ENCODE measurements at regions not wholly inside any gene's neighbourhood (a gene's known extent, or its start where the extent isn't known, plus 50 kb on each side); places are given as distances from the start of the nearest gene placed in this dataset.
"Not testable (repeated sequence)": the region's sequence is repeated elsewhere in the genome, so short reads cannot be mapped to it uniquely, and the experiment has no call there.

- TF ChIP-seq Cebpa-rat (IDR thresholded peaks at IDR 0.05), result no peak
- Histone ChIP-seq H3K4me1 (peaks cover 0 to under 1% (median 0%) of the 10 kb centered on the region in 10 experiments; a peak in 3 of 20 replicates), H3K36me3 (no peaks in the 10 kb centered on the region), H3K9ac (no peak overlapping the region), H3K27me3 (no peaks in the 10 kb centered on the region), H3K4me3 (no peak overlapping the region), H3K27ac (no peak overlapping the region), H4K20me1 (no peaks in the 10 kb centered on the region), H3K4me2 (no peak overlapping the region), H3K9me3 (replicated peaks in 1 of 11) (no peaks in the 10 kb centered on the region)
Measured at GRCh38 chr7:12488341-12488740, 82.2 kb upstream of the SCIN start.

GRCh38 chr7:12490107-12490688, 80.3 kb upstream of the SCIN start:
- Histone ChIP-seq H4K20me1 (no peaks in the 10 kb centered on the region), H3K4me3 (no peak overlapping the region), H3K4me1 (peaks cover 0 to 10% (median 0%) of the 10 kb centered on the region in 10 experiments; a peak in 4 of 20 replicates), H3K9me3 (replicated peaks in 1 of 11) (no peaks in the 10 kb centered on the region), H3K27me3 (no peaks in the 10 kb centered on the region), H3K4me2 (no peak overlapping the region), H3K36me3 (no peaks in the 10 kb centered on the region), H3K27ac (no peak overlapping the region), H3K9ac (no peak overlapping the region)
- TF ChIP-seq Cebpa-rat (IDR thresholded peaks at IDR 0.05), result no peak

- H3K4me2 ChIP-seq, result no peak overlapping the region
- peaks cover 0 to 10% (median 0%) of the 10 kb centered on the region in 10 experiments; a peak in 4 of 20 replicates for H3K4me1 ChIP-seq
- no peak overlapping the region for H3K4me3 ChIP-seq
- H3K9ac ChIP-seq, result no peak overlapping the region
- no peaks in the 10 kb centered on the region for H3K9me3 ChIP-seq (replicated peaks in 1 of 11)
- no peaks in the 10 kb centered on the region for H3K27me3 ChIP-seq
- H3K27ac ChIP-seq, result no peak overlapping the region
- no peaks in the 10 kb centered on the region for H4K20me1 ChIP-seq
- H3K36me3 ChIP-seq, result no peaks in the 10 kb centered on the region
- TF ChIP-seq Cebpa-rat (IDR thresholded peaks at IDR 0.05), result no peak
Measured at GRCh38 chr7:12490940-12491339, 79.6 kb upstream of the SCIN start.

GRCh38 chr7:12491526-12491925, 79.0 kb upstream of the SCIN start:
- Histone ChIP-seq H3K27ac (no peak overlapping the region), H3K27me3 (no peaks in the 10 kb centered on the region), H3K9ac (no peak overlapping the region), H3K4me2 (no peak overlapping the region), H3K36me3 (no peaks in the 10 kb centered on the region), H3K4me1 (peaks cover 0 to 10% (median 0%) of the 10 kb centered on the region in 10 experiments; a peak in 4 of 20 replicates), H3K4me3 (no peak overlapping the region), H4K20me1 (no peaks in the 10 kb centered on the region), H3K9me3 (replicated peaks in 1 of 11) (no peaks in the 10 kb centered on the region)
- no peak for TF ChIP-seq Cebpa-rat (IDR thresholded peaks at IDR 0.05)

GRCh38 chr7:12493407-12493806, 77.1 kb upstream of the SCIN start:
- Histone ChIP-seq H3K4me1 (peaks cover 0 to 10% (median 0%) of the 10 kb centered on the region in 10 experiments; a peak in 4 of 20 replicates), H4K20me1 (no peaks in the 10 kb centered on the region), H3K36me3 (no peaks in the 10 kb centered on the region), H3K27ac (no peak overlapping the region), H3K9me3 (replicated peaks in 1 of 11) (no peaks in the 10 kb centered on the region), H3K9ac (no peak overlapping the region), H3K4me2 (no peak overlapping the region; a peak in 2 of 22 replicates), H3K4me3 (no peak overlapping the region), H3K27me3 (no peaks in the 10 kb centered on the region)
- TF ChIP-seq Cebpa-rat (IDR thresholded peaks at IDR 0.05), result no peak

- H3K9ac ChIP-seq, result no peak overlapping the region
- H3K4me3 ChIP-seq, result no peak overlapping the region
- no peaks in the 10 kb centered on the region for H4K20me1 ChIP-seq
- H3K27ac ChIP-seq, result no peak overlapping the region
- no peaks in the 10 kb centered on the region for H3K36me3 ChIP-seq
- no peaks in the 10 kb centered on the region for H3K27me3 ChIP-seq
- H3K9me3 ChIP-seq (replicated peaks in 1 of 11), result no peaks in the 10 kb centered on the region
- H3K4me2 ChIP-seq, result peak overlapping the region in 2 of 11 experiments; percentile 18 to 40; a peak in 3 of 22 replicates
- H3K4me1 ChIP-seq, result peaks cover 0 to 10% (median 0%) of the 10 kb centered on the region in 10 experiments; a peak in 4 of 20 replicates
- TF ChIP-seq Cebpa-rat (IDR thresholded peaks at IDR 0.05), result no peak
Measured at GRCh38 chr7:12493863-12494686, 76.4 kb upstream of the SCIN start.

GRCh38 chr7:12494687-12495024, 75.9 kb upstream of the SCIN start:
- Histone ChIP-seq H3K27me3 (no peaks in the 10 kb centered on the region), H3K9me3 (replicated peaks in 1 of 11) (no peaks in the 10 kb centered on the region), H3K27ac (no peak overlapping the region), H3K4me2 (no peak overlapping the region), H3K4me3 (no peak overlapping the region), H3K36me3 (no peaks in the 10 kb centered on the region), H3K9ac (no peak overlapping the region), H4K20me1 (no peaks in the 10 kb centered on the region), H3K4me1 (peaks cover 0 to 10% (median 0%) of the 10 kb centered on the region in 10 experiments; a peak in 4 of 20 replicates)
- TF ChIP-seq Cebpa-rat (IDR thresholded peaks at IDR 0.05), result no peak

GRCh38 chr7:12496901-12497674, 73.4 kb upstream of the SCIN start:
- H3K4me1 ChIP-seq, result peaks cover 0 to 10% (median 0%) of the 10 kb centered on the region in 10 experiments; a peak in 4 of 20 replicates
- H3K9me3 ChIP-seq (replicated peaks in 1 of 11); H3K4me3 ChIP-seq; H3K4me2 ChIP-seq; H3K27ac ChIP-seq; H4K20me1 ChIP-seq; H3K9ac ChIP-seq; H3K36me3 ChIP-seq; H3K27me3 ChIP-seq: not testable (repeated sequence)

- no peaks in the 10 kb centered on the region for H3K36me3 ChIP-seq
- no peaks in the 10 kb centered on the region for H3K9me3 ChIP-seq (replicated peaks in 1 of 11)
- no peak for TF ChIP-seq Cebpa-rat (IDR thresholded peaks at IDR 0.05)
- H3K4me3 ChIP-seq, result no peak overlapping the region
- H3K4me1 ChIP-seq, result no peaks in the 10 kb centered on the region
- no peaks in the 10 kb centered on the region for H4K20me1 ChIP-seq
- H3K4me2 ChIP-seq, result no peak overlapping the region
- no peaks in the 10 kb centered on the region for H3K27me3 ChIP-seq
- H3K9ac ChIP-seq, result no peak overlapping the region
- no peak overlapping the region for H3K27ac ChIP-seq
Measured at GRCh38 chr7:12504149-12504548, 66.4 kb upstream of the SCIN start.

All from BLaER1 treated with 17β-estradiol and CSF1 and Interleukin-3, amounts not matched to agents 10 nM and 100 nM (cell line).